Uterus (tissue), 3 donors: ENCODE measurements at regions not wholly inside any gene's neighbourhood (a gene's known extent, or its start where the extent isn't known, plus 50 kb on each side); places are given as distances from the start of the nearest gene placed in this dataset.
"Not testable (repeated sequence)": the region's sequence is repeated elsewhere in the genome, so short reads cannot be mapped to it uniquely, and the experiment has no call there.

ENCODE experiments used
- DNase-seq, 2 donors: peaks; one replicate each; pipeline ENCODE4 v3.0.0-alpha.2; 2019 to 2020
- H3K27ac ChIP-seq, 2 donors: fragments of 200-600 bp; sonication (generic); 1 replicate in 1 of 2; 2 replicates in 1 of 2; pipeline ENCODE4 v1.5.1; 2016 to 2018
- H3K27me3 ChIP-seq, 2 donors: fragments of 200-600 bp; sonication (generic); one replicate each; pipeline ENCODE4 v1.5.1; 2018 to 2019; ENCODE audit warnings: control low read depth in 1 of 2
- H3K36me3 ChIP-seq, 2 donors: fragments of 200-600 bp; sonication (generic); one replicate each; pipeline ENCODE4 v1.5.1; 2019; ENCODE audit warnings: control low read depth in 1 of 2
- H3K4me1 ChIP-seq, 2 donors: fragments of 200-600 bp; sonication (generic); one replicate each; pipeline ENCODE4 v1.5.1; 2018 to 2019; ENCODE audit warnings: control low read depth in 1 of 2
- H3K4me3 ChIP-seq, 2 donors: fragments of 200-600 bp; sonication (generic); 1 replicate in 1 of 2; 2 replicates in 1 of 2; pipeline ENCODE4 v1.5.1; 2018 to 2019; ENCODE audit warnings: mild to moderate bottlenecking in 1 of 2
- H3K9me3 ChIP-seq, 2 donors: fragments of 200-600 bp; sonication (generic); one replicate each; pipeline ENCODE4 v1.5.1; 2019; ENCODE audit warnings: control low read depth in 1 of 2
- POLR2A ChIP-seq, 2 donors: fragments of 450-650 bp; IDR thresholded peaks; one replicate each; pipeline ENCODE4 v1.6.1; 2016; ENCODE audit warnings: antibody characterized with exemption in 2 of 2, mild to moderate bottlenecking in 1 of 2, moderate library complexity in 1 of 2
- intact Hi-C: fragments of 100-400 bp; cut with DNase I; formaldehyde crosslinking; loops from one replicate; pipeline ENCODE4 v1.15.1; 2023; ENCODE audit warnings: low total_unique reads
- TF ChIP-seq, protein P1 (sequence below), 4 experiments: fragments of 200-600 bp in 2 of 4; fragments of 450-650 bp in 2 of 4; sonication (generic) in 2 of 4; IDR thresholded peaks; one replicate each; pipeline ENCODE4 v1.5.1; 2016 to 2019; ENCODE audit warnings: antibody characterized with exemption in 4 of 4, mild to moderate bottlenecking in 2 of 4, moderate library complexity in 1 of 4
- donor health status: DM: yes; HTN: yes; CAD: no.

DNA sequence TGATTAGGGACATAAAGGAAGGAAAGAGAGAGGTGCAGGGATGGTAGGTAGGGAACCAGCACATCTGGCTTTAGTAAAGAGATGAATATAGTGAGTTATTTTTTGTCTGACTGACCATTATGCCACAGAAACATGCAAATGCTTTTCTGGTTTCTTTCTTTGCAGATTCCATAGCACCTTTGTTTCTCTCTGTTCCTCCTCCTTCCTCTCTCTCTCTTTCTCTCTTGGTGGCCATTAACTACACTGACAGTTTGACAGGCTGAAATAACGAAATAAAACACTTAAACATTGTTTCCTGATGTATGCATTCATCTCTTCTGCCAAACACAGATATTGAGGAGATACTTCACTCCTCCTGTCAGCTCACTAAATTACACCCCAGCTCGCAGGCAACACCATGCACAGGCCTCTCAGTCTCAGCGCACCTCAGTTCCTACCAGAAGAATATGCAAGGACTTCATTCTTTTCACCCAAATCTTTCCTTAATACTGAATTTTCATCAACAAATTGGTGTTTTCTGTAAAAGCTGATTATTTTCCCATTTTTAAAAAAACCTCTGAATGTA is 406.9 kb upstream of the SOX5 start:
- H3K9me3 ChIP-seq: no peaks in the 10 kb centered on the region
- no peaks in the 10 kb centered on the region for H3K36me3 ChIP-seq
- no peak for DNase-seq
- H3K27ac ChIP-seq: no peak overlapping the region
- peaks cover 0 to 6% of the 10 kb centered on the region in 2 donors for H3K4me1 ChIP-seq
- intact Hi-C loops: no loop called here
- H3K27me3 ChIP-seq: no peaks in the 10 kb centered on the region
- TF ChIP-seq, protein P1, sequence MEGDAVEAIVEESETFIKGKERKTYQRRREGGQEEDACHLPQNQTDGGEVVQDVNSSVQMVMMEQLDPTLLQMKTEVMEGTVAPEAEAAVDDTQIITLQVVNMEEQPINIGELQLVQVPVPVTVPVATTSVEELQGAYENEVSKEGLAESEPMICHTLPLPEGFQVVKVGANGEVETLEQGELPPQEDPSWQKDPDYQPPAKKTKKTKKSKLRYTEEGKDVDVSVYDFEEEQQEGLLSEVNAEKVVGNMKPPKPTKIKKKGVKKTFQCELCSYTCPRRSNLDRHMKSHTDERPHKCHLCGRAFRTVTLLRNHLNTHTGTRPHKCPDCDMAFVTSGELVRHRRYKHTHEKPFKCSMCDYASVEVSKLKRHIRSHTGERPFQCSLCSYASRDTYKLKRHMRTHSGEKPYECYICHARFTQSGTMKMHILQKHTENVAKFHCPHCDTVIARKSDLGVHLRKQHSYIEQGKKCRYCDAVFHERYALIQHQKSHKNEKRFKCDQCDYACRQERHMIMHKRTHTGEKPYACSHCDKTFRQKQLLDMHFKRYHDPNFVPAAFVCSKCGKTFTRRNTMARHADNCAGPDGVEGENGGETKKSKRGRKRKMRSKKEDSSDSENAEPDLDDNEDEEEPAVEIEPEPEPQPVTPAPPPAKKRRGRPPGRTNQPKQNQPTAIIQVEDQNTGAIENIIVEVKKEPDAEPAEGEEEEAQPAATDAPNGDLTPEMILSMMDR (IDR thresholded peaks at IDR 0.05): no peak
- TF ChIP-seq POLR2A (IDR thresholded peaks at IDR 0.05): no peak
- H3K4me3 ChIP-seq: no peak overlapping the region

DNA sequence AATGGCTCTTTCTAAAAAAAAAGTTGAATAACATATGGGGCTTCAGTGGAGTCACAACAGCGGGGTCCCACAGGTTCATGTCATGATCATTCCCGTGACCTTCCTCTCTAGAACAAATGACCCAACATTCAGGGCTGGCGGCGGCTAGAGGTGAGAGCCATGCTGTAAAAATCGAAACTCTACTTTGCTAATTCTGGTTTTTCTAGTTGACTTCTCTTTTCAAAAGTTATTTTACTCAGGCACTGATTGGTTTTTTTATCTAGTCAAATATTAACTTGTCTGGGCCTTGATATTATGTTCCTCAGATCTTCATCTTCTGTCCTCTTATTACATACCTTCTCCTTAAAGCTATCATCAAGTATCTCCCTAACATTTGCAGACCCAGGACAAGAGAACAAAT is 402.9 kb upstream of the SOX5 start:
- Histone ChIP-seq H3K9me3 (no peaks in the 10 kb centered on the region), H3K36me3 (no peaks in the 10 kb centered on the region), H3K4me1 (no peaks in the 10 kb centered on the region), H3K27me3 (no peaks in the 10 kb centered on the region), H3K4me3 (no peak overlapping the region), H3K27ac (no peak overlapping the region)
- DNase-seq: no peak
- no peak for TF ChIP-seq POLR2A (IDR thresholded peaks at IDR 0.05)
- TF ChIP-seq, protein P1 (IDR thresholded peaks at IDR 0.05): no peak
- intact Hi-C loops: no loop called here

DNA sequence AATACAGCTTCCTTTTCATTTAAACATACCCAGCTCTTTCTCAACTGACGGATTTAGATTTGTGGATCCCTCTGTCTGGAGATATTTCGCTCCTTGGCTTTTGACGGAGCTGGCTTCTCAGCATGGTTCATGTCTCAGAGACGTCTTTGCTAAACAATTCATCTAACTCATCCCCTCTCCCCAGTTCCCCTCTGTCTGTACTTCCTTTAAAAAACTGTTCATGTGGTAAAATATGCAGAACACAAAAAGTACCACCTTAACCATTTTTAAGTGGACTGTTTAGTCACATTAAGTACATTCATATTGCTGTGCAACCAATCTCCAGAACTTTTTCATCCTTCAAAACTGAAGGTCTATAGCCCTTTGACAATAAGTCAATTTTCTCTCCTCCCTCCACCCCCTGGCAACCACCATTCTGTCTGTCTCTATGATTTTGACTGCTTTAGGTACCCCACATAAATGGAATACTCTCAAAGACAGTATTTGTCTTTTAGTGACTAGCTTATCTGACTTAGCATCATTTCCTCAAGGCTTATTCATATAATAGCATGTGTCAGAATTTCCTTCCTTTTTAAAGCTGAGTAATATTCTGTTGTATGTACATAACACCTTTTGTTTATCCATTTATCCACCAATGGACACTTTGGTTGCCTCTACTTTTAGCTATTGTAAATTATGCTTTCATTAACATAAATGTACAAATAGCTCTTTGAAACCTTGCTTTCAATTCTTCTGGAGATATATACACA is 399.8 kb upstream of the SOX5 start:
- no peaks in the 10 kb centered on the region for H3K9me3 ChIP-seq
- H3K27me3 ChIP-seq: no peaks in the 10 kb centered on the region
- no peak for DNase-seq
- no peak overlapping the region for H3K27ac ChIP-seq
- H3K36me3 ChIP-seq: no peaks in the 10 kb centered on the region
- no peaks in the 10 kb centered on the region for H3K4me1 ChIP-seq
- TF ChIP-seq, protein P1 (IDR thresholded peaks at IDR 0.05): no peak
- no peak for TF ChIP-seq POLR2A (IDR thresholded peaks at IDR 0.05)
- intact Hi-C loops: no loop called here
- H3K4me3 ChIP-seq: no peak overlapping the region

DNA sequence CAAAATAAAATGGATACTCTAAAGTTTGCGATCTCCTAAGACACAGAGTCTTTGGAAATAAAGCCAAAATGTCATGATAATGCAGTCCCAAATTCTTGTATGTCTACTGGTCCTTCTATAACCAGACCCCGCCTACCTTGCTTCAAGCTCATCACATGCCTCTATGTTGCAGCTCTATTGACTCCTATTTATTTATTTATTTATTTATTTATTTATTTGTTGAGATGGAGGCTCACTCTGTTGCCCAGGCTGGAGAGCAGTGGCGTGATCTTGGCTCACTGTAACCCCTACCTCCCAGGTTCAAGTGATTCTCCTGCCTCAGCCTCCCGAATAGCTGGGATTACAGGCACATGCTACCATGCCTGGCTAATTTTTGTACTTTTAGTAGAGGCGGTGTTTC is 398.7 kb upstream of the SOX5 start:
- H3K4me1 ChIP-seq, DNase-seq, H3K9me3 ChIP-seq, intact Hi-C loops, H3K4me3 ChIP-seq, H3K27ac ChIP-seq, H3K36me3 ChIP-seq, H3K27me3 ChIP-seq: not testable (repeated sequence)

DNA sequence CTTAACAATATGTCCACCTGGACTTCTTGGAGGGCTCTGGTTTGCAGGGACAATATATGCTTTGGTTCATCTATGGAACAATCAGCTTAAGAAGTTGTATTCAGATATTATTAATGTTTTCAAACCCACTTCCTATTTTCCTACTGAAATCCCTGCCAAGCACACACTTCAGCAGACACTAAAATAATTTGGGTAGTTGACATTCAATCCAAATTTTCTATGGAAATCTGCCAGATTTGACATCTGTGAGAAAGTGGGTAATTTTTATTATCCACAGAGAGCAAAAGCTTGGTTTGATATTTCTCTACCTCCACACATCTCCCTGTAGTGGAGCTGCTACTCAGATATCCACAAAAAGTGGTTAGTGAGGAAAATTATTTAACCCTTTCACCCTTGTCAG is 378.8 kb upstream of the SOX5 start:
- Histone ChIP-seq H3K27ac (no peak overlapping the region), H3K4me1 (no peaks in the 10 kb centered on the region), H3K36me3 (no peaks in the 10 kb centered on the region), H3K4me3 (no peak overlapping the region), H3K9me3 (no peaks in the 10 kb centered on the region), H3K27me3 (no peaks in the 10 kb centered on the region)
- intact Hi-C loops: no loop called here
- no peak for TF ChIP-seq POLR2A (IDR thresholded peaks at IDR 0.05)
- TF ChIP-seq, protein P1 (IDR thresholded peaks at IDR 0.05): no peak
- DNase-seq: no peak
